CMK (cell line): ENCODE measurements at regions not wholly inside any gene's neighbourhood (a gene's known extent, or its start where the extent isn't known, plus 50 kb on each side); places are given as distances from the start of the nearest gene placed in this dataset.

Experiments
- DNase-seq: peaks from one replicate; pipeline ENCODE4 v3.0.0-alpha.2; 2010; ENCODE audit warnings: low read depth

DNA sequence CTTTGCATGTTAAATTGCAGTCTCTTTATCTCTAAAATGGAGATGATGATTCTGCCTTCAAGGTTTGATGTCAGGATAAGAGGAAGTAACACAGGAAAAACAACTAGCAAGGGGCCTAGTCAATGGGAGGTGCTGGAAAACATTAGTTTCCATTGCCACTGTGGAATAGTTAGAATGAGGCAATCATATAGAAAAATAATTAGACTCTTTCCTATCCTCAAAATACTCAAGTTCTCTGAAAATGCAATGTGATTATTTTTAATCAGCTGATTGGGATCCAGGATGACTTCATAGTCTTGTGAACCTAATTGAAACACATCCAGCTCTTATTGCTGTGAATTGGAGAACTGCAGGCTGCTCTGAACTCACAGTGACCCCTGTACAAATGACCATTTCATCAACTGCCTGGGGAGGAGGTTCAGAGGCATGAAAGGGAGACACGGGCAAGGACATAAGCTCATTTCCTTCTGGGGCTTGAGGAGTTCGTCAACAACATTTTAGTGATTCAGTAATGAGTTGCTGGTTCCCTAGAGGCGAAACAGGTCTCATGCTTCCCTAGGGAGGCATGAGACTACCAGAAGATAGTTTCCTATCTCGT lies 422.5 kb downstream of the LPIN1 start:
- DNase-seq, result no peak

DNA sequence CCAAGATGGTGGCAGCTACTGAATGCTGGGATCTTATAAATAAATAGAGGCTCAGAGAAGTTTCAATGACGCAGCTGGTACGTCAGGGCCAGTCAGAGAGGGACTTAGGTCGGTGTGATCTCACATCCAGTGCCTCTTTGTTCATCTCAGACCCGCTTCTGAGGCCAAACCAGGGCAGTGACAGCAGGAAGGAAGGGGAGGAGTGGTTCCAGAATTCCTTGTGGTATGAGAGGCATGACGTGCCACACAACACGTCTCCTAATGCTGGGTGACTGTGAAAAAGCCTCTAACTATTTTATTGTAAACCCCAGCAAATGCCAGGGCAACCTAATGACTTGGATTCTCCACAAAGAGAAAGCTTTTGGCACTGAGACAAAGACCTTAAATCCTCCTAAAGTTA lies 423.3 kb downstream of the LPIN1 start:
- peak; percentile 59 for DNase-seq

DNA sequence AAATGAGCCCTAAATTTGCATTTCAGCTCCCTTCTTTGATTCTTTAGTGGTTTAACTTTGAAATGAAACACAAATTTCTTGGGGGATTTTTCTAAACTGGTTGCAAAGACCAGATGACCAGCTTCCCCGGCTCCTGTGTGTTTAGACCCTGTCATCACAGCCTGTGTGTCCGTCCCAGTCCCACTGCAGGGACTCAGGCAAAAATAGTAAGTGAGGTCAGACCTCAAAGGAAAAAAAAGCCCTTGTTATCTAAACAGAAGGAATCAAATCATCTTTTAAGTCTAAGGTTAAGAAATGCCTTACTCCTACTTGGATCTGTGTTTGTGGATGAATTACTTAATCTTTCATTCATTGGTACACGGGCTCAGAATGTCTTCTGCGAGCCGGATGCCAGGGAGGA lies 423.7 kb downstream of the LPIN1 start:
- DNase-seq, result no peak

DNA sequence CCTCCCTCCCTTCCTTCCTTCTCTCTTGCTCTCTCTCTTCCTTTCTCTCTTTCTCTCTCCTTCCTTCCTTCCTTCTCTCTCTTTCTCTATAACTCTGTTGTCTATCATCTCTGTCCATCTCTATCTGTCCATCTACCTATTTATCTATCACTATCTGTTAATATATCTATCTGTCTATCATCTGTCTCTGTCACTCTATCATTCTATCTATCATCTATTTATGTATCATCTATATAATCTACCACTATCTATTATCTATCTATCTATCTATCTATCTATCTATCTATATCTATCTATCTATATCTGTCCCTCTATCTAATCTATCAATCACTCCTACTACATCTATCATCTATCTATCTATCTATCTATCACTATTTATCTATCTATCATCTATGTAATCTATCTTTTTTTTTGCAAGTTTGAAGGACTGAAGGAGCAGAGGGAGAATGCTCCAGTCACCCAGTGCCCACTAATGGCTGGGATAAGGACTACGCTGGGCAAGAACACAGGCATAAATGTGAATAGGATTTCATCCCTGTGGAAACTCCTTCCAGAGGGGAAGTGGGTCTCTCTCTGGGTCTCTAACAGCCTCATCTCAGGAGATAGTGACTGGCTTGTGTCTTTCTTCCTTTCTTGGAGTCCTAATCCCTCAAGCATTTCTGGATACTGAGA lies 427.0 kb downstream of the LPIN1 start:
- DNase-seq, result no peak

DNA sequence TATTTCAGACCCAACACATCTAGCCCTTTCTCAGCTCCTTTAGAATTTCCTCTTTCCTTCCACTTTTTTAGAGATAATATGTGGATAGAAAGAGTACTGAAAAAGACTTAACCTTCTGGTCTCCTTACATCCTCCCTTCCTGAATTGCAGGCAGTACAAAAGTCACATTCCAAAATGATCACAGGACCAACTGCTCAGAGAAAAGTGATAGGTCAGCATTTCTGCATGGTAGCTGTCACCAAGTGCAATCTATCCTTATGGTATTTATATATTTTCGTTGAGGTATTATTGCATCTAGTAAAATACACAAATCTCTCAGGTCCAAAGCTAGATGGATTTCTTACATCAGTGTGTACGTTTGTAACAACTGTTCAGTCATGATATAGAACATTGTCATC lies 427.5 kb downstream of the LPIN1 start:
- DNase-seq, result no peak

DNA sequence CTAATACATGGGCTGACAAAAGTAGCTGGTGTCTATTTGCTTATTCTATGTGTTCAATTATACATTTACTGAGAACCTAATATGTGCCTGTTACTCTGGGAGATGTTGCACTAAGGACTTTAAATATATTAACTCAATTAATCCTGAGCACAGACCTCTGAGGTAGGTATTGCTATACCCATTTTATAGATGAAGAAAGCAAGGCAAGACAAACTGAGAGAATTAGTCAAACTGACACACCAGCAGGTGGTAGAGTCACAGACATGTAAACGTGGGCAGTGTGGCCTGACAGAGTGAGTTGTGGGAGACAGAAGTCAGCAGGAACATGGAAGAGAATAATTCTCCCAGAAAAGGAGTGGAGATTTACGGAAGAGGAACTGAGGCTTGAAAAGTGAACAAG lies 428.9 kb downstream of the LPIN1 start:
- no peak for DNase-seq

DNA sequence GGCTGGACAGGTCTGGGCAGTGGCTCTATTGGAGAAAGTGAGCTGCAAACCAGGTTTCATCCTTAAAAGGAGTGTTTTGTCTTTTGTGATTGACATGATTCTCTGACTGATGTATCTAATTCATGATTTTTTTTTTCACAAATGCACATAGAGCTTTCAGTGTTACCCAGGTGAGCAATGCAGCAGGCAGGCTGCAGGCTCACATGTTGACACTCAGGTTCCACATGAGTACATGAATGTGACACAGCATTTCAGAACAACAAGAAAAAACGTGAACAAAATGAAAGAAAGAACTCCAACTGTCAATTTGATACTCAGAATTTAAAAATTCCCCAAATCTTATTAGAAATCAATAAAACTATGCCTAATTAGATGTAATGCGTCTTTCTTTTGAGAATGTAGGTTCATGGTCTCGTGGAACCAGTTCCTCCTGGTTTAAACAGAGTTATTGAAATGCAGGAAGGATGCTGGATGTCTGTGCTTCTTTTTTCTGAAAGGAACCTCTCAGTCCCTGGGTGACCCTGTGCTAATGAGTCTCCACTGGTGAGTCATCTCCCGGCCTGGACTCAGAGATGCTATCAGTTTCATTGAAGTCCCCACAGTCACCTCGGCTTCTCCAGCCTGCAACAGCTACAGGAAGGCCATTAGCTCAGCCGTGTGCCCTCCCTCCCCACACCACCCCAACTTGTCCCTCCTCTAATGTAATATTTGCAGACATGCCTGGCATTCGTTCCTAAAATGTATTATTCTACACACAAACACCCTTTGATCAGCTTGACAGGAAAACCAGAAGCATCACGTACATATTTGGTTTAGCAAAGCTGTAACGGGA lies 430.4 kb downstream of the LPIN1 start:
- DNase-seq, result peak; percentile 62

DNA sequence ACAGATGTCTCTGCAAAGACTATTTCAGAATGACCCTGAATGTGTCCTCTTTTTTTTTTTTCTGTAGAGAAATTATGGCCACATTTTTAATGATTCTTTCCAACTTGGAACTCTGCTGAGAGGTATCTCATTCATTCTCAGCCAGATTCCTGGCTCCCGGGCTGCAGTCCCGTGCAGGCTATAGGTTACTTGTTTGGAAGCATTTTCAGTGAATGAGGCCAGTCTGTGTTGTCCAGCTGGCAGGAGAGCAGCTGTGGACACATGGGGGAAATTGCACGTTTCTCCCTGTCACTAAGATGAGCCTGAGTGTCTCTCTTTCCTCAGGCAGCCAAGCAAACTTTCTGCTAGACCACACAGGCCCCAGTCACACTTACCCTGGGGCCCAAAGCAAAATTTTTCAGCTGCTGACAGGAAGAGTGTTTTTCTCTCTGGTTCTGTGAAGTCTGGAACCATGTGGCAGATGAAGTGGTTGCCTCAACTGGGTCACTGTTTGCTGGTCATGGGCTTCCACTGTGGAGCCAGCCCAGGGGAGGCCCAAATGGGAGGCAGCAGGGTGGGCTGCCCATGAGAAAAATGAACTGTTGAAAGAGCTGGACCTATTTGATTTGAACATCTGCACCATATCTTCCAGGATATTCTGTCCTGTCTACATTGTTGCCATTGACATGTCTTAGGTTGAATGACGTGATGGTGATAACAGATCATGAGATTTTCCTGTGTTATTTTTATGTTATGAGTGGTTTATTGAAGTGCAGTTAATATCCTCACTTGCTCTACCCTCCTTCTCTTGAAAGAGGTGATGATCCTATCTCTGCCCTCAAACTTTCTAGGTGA lies 431.2 kb downstream of the LPIN1 start:
- no peak for DNase-seq

DNA sequence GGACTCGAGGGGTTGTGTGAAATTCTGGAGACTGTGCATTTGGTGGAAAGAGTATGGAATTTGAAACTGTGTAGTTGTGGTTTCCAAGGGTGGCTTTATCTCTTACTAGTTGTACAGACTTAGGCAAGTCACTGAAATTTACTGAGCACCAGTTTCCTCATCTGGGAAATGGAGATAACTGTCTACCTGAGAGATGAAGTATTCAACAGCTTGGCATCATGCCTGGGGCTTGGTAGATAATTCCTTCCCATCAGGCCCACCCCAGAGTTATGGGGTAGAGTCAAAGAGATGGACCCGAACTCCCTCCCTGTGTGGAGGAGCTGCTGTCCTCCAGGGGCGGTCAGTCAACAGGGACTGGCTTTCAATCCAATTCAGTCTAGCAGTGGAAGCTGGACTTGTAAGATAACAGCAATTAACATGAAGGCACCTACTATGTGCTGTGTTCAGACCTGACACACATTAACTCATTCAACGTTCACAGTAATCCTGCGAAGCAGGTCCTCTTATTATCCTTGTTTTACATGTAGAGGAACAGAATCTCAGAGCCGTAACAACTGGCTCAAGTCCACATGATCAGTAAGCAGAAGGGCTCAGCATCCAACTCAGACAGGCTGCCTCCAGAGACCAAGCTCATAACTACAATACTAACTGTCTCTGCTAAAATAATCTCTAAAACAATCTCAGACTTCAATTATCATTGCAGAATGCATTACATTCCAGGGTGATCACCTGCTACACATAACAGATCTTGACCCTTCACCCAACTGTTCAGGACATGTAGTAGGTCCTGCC lies 432.1 kb downstream of the LPIN1 start:
- no peak for DNase-seq

DNA sequence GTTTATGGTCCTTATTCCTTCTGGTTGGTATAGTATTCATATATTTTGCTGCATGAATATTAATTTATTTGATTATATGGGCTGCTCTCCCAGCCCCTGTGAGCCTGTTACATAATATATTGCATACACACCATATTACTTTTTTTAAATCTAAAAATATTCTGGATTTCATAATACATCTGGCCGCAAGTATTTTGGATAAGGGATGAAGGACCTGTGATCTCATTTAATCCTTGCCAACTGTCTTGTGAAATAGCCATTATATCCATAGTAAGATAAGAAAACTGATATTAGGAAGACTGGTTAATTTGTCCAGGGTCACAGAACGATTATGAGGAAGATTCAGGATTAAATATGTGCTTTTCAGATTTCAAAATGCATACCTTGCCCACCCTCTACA lies 433.6 kb downstream of the LPIN1 start:
- DNase-seq, result no peak

DNA sequence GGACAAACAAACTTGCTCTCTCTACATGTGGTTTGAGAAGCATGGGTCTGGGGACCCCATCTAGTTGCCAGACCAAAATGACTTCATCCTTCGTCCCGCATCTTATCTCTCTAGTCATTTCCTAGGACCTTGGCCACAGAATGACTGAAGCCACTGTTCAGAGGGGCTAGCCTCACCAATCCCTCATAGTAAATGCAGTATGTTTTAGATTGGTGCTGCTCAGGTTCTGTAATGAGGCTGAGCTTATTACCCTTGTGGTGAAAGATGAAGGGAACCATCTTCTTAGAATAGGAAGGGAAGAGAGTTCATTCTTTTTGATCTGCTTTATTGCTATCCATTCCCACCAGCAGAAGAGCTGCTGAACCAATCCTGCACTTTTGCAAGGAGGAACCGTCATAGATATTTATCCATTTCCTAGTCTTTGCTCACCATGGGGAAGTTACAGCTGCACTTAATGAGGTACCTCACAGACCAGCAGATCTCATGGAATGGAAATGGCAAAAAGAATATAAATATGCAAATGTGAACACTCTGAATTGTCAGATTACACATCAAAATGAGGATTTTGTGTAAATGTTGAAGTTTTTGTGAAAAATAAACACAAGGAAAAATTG lies 436.7 kb downstream of the LPIN1 start:
- DNase-seq, result no peak

DNA sequence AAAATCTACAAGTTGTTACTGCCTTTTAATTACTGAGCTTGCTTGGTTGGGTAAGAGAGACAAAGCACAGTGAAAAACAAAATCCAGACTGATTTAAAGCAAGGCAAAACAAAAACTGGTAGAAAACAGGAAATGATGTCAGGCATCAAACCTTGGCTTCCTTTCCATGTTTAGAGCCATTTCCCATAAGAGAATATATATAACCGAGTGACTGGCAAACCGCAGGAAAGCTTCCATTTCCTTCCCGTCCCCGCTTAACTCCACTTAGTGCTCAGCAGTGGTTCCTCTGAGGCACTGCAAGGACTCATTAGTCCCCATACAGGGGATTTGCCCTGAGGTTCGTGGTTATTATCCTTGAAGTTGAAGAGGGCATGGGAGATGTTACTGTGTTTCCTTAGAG lies 446.3 kb downstream of the LPIN1 start:
- DNase-seq, result no peak

DNA sequence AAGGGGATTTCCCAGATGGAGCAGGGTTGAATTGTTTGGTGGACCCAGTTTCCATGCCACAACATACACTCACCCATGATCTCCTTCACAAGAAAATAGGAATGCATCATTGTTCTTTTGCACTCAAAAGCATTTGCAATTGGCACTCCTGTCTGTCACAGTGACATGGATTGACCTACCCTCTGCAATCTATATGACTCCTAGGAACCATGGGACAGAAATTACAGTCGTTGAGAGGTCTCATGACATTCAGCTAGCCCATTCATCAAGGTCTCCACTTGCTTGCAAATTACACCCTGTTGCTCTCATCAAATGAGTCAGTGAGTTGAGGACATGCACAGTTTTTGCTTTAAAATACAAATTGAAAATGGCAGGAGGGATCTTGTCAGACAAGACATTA lies 448.5 kb downstream of the LPIN1 start:
- DNase-seq, result no peak

DNA sequence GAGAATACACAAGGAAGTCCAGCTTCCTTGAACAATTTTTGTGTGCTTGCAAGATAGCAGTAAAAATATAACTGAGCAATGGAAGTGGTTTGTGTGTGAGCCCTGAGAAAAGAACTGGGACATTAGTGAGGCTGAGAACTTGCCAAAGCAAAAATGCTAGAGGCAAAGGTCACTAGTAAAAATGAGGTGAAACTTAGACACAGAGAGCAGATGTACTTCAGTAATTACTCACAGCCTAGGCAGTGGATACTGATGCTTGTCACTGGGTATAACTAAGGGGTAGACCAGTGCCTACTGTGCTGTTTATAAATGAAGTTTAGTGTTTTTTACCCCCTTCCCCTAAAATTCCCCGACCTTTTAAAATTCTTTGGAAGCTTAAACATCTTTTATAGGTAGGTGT lies 450.1 kb downstream of the LPIN1 start:
- DNase-seq, result no peak

DNA sequence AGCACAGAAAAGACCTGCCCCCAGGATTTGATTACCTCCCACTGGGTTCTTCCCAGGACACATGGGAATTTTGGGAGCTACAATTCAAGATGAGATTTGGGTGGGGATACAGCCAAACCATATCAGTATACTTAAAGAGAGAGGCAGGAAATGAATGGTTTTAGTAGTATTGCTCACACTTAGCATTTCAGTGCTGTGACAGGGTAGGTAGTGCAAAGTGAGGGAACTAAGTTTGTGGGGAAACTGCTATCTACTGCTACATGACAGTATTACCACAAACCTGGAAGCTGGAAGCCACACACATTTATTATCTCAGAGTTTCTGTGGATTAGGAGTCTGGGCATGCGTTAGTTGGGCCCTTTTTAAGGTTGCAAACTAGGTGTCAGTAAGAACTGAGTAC lies 450.7 kb downstream of the LPIN1 start:
- no peak for DNase-seq

DNA sequence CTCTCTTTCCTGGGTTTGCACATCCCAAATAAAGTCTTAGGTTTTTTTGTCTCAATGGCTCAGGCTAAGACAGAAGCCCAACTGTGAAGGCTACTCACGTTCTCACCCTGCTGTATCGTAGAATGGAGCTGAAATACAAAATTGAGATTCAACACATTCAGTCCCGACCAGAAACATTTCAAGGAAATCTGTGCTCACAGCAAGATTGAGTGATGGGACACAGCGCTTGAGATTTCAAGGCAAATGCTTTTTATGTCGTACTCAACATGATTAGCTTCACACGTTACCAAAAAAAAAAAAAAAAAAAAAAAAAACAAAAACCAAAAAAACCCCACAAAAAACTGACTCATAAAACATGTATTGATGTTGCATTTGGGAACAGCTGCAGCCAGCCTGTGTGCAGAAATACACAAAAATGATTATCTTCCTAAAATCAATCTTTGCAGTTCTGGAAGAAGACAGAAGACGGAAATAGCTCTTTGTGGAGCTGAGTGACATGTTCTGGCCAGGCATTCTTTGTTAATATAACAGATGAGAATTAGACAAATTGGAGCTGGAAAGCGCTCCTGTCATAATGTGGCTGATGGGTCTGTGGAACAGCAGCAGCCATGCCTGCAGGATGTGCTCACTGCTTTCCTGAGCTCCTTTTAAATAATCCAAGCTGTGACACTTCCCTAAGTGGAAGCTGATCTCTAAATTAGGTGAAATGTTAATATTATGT lies 453.2 kb downstream of the LPIN1 start:
- no peak for DNase-seq

DNA sequence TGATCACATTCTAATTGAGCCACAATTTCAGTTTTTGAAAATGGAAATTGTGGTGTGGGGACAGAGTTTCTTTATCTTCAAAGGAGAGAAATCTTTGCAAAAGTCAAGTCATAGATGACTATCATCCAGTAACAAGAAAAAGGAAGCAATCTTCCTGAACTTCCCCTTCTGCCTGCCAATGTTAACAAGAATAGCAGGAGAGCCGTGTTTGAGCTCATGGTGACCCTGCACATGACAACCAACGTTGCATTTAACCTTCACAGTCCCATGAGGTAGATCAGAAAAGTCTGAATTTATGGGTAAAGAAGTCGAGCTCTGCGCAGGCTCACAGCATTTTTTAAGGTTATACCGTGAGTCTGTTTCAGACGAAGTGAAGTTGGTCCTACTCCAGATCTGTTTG lies 454.9 kb downstream of the LPIN1 start:
- no peak for DNase-seq

DNA sequence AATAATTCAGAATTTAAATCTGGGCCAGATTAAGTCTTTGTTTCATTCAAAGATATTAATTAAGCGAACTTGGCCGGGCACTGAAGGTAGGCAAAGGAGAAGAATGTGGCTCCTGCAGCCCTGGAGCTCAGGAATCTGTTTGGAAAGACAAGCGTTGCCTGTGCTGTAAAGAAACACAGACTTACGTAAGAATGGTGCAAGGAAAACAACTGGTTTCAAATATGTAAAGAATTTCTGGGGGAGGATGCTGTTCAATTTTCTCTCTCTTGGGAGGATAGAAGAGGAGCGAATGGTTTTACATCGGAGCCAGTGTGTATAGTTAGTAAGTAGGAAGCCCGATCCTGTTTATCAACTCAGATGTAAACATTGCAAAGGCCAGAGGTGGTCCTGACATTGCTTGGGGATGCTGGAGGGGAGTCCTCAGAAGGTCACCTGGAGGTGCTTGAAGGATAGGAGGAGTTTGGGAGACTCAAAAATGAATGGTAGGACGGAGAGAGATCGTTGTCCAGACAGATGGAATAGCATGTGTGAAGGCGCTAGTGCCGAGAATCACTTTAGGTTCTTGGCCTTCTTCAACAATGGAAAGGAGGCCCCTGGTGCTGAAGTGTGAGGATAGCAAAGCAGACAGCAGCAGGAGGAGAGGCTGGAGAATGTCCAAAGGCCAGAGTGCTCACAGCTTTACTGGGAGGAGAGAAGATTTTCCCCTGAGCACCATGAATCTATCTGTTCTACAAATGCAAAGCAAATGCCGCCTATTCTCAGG lies 456.1 kb downstream of the LPIN1 start:
- no peak for DNase-seq

DNA sequence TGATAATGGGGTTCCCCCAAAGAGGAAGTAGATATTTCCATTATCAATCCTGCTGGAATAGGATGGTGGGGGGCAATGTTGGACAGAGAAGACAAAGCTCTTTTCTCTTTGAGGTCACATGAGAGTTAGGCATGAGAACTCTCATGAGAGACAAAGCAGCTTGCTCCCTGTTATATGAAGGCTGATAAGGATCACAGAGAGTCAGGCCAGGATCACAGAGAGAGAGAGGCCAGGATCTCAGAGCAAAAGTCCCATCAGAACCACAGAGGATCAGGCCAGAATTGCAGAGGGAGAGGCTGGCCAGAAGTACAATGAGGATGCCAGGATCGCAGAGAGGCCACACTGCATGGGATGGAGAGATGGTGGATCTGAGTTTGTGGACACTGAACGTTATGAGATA lies 457.1 kb downstream of the LPIN1 start:
- no peak for DNase-seq

DNA sequence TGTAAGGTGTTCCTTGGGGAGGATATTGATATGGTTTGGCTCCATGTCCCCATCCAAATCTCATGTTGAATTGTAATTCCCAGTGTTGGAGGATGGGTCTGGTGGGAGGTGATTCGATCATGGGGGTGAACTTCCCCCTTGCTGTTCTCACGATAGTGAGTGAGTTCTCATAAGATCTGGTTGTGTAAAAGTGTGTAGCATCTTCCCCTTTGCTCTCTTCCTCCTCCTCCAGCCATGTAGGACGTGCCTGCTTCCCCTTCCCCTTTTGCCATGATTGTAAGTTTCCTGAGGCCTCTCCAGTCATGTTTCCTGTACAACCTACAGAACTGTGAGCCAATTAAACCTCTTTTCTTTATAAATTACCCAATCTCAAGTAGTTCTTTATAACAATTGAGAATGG lies 458.7 kb downstream of the LPIN1 start:
- DNase-seq, result no peak
